ENCODE measurements at regions not wholly inside any gene's neighbourhood (a gene's known extent, or its start where the extent isn't known, plus 50 kb on each side); places are given as distances from the start of the nearest gene placed in this dataset.

- Histone ChIP-seq H3K9ac (ENCODE audit: low read length in 3 of 3) (no peak overlapping the region), H3K4me3 (ENCODE audit: low read length in 3 of 3) (no peak overlapping the region), H3K27me3 (ENCODE audit: control insufficient read depth, insufficient read depth, low read length) (no peaks in the 10 kb centered on the region), H3K27ac (ENCODE audit: low read depth in 2 of 2, low read length in 2 of 2) (no peak overlapping the region), H3K36me3 (ENCODE audit: control insufficient read depth in 2 of 3, insufficient read depth in 3 of 3, low read length in 3 of 3) (no peaks in the 10 kb centered on the region), H3K4me1 (ENCODE audit: control insufficient read depth in 2 of 3, insufficient read depth in 2 of 3, low read depth in 1 of 3, low read length in 3 of 3) (no peaks in the 10 kb centered on the region), H3K9me3 (ENCODE audit: control insufficient read depth in 2 of 3, insufficient read depth in 1 of 3, low read length in 3 of 3) (no peaks in the 10 kb centered on the region)
- DNase-seq (no peak), FAIRE-seq (no peak)
- TF ChIP-seq CTCF (IDR thresholded peaks at IDR 0.05; ENCODE audit: borderline replicate concordance, extremely low read depth, insufficient read depth): no peak
- intact Hi-C loops (cut with DNase I): no loop called here
These were observed 117.4 kb downstream of the AXIN2 start for GRCh38 chr17:65444049-65444448.

GRCh38 chr17:65442691-65443090 lies 118.8 kb downstream of the AXIN2 start:
- no peak for TF ChIP-seq CTCF (IDR thresholded peaks at IDR 0.05; ENCODE audit: borderline replicate concordance, extremely low read depth, insufficient read depth)
- intact Hi-C loops (cut with DNase I): no loop called here
- no peak overlapping the region for H3K27ac ChIP-seq (ENCODE audit: low read depth in 2 of 2, low read length in 2 of 2)
- H3K27me3 ChIP-seq (ENCODE audit: control insufficient read depth, insufficient read depth, low read length): no peaks in the 10 kb centered on the region
- no peak overlapping the region for H3K9ac ChIP-seq (ENCODE audit: low read length in 3 of 3)
- H3K9me3 ChIP-seq (ENCODE audit: control insufficient read depth in 2 of 3, insufficient read depth in 1 of 3, low read length in 3 of 3): no peaks in the 10 kb centered on the region
- no peak overlapping the region for H3K4me3 ChIP-seq (ENCODE audit: low read length in 3 of 3)
- DNase-seq (no peak), FAIRE-seq (no peak)
- H3K4me1 ChIP-seq (ENCODE audit: control insufficient read depth in 2 of 3, insufficient read depth in 2 of 3, low read depth in 1 of 3, low read length in 3 of 3): no peaks in the 10 kb centered on the region
- H3K36me3 ChIP-seq (ENCODE audit: control insufficient read depth in 2 of 3, insufficient read depth in 3 of 3, low read length in 3 of 3): no peaks in the 10 kb centered on the region

- intact Hi-C loops (cut with DNase I): no loop called here
- Histone ChIP-seq H3K9ac (ENCODE audit: low read length in 3 of 3) (no peak overlapping the region), H3K27me3 (ENCODE audit: control insufficient read depth, insufficient read depth, low read length) (no peaks in the 10 kb centered on the region), H3K9me3 (ENCODE audit: control insufficient read depth in 2 of 3, insufficient read depth in 1 of 3, low read length in 3 of 3) (no peaks in the 10 kb centered on the region), H3K27ac (ENCODE audit: low read depth in 2 of 2, low read length in 2 of 2) (no peak overlapping the region), H3K4me3 (ENCODE audit: low read length in 3 of 3) (no peak overlapping the region), H3K36me3 (ENCODE audit: control insufficient read depth in 2 of 3, insufficient read depth in 3 of 3, low read length in 3 of 3) (no peaks in the 10 kb centered on the region), H3K4me1 (ENCODE audit: control insufficient read depth in 2 of 3, insufficient read depth in 2 of 3, low read depth in 1 of 3, low read length in 3 of 3) (no peaks in the 10 kb centered on the region)
- TF ChIP-seq CTCF (IDR thresholded peaks at IDR 0.05; ENCODE audit: borderline replicate concordance, extremely low read depth, insufficient read depth): no peak
- DNase-seq: no peak
- FAIRE-seq: no peak
These were observed 119.2 kb downstream of the AXIN2 start for GRCh38 chr17:65442250-65442649.

- Histone ChIP-seq H3K9me3 (ENCODE audit: control insufficient read depth in 2 of 3, insufficient read depth in 1 of 3, low read length in 3 of 3) (no peaks in the 10 kb centered on the region), H3K27ac (ENCODE audit: low read depth in 2 of 2, low read length in 2 of 2) (no peak overlapping the region), H3K27me3 (ENCODE audit: control insufficient read depth, insufficient read depth, low read length) (no peaks in the 10 kb centered on the region), H3K9ac (ENCODE audit: low read length in 3 of 3) (no peak overlapping the region), H3K4me3 (ENCODE audit: low read length in 3 of 3) (no peak overlapping the region), H3K36me3 (ENCODE audit: control insufficient read depth in 2 of 3, insufficient read depth in 3 of 3, low read length in 3 of 3) (no peaks in the 10 kb centered on the region), H3K4me1 (ENCODE audit: control insufficient read depth in 2 of 3, insufficient read depth in 2 of 3, low read depth in 1 of 3, low read length in 3 of 3) (no peaks in the 10 kb centered on the region)
- DNase-seq (no peak), FAIRE-seq (no peak)
- intact Hi-C loops (cut with DNase I): no loop called here
- no peak for TF ChIP-seq CTCF (IDR thresholded peaks at IDR 0.05; ENCODE audit: borderline replicate concordance, extremely low read depth, insufficient read depth)
These were observed 120.3 kb downstream of the AXIN2 start for GRCh38 chr17:65441053-65441605.
